ENCODE measurements at regions not wholly inside any gene's neighbourhood (a gene's known extent, or its start where the extent isn't known, plus 50 kb on each side); places are given as distances from the start of the nearest gene placed in this dataset.
"Not testable (repeated sequence)": the region's sequence is repeated elsewhere in the genome, so short reads cannot be mapped to it uniquely, and the experiment has no call there.

DNA sequence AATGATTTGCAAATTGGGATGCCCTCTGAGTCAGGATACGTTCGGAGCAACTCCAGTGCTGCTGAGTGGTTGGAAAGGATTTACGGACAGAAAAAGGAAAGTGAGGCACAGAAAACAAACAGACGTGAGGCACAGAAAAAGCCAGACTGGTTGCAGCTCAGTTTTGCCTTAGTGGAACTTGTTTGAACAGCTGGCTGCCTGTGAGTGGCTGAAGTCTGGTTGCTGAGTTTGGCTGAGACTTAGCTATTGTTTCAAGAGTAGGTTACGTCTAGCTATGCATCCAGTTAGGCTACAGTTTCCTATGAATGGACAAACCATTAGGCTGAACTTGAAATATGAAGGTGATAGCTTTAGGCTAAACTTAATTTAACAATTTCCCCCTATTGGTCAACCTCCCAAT lies 256.6 kb downstream of the VAPA start:
- DNase-seq = no peak

DNA sequence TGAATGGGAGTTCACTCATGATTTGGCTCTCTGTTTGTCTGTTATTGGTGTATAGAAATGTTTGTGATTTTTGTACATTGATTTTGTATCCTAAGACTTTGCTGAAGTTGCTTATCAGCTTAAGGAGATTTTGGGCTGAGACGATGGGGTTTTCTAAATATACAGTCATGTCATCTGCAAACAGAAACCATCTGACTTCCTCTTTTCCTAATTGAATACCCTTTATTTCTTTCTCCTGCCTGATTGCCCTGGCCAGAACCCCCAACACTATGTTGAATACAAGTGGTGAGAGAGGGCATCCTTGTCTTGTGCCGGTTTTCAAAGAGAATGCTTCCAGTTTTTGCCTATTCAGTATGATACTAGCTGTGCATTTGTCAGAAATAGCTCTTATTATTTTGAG lies 261.5 kb downstream of the VAPA start:
- not testable (repeated sequence) for DNase-seq

DNA sequence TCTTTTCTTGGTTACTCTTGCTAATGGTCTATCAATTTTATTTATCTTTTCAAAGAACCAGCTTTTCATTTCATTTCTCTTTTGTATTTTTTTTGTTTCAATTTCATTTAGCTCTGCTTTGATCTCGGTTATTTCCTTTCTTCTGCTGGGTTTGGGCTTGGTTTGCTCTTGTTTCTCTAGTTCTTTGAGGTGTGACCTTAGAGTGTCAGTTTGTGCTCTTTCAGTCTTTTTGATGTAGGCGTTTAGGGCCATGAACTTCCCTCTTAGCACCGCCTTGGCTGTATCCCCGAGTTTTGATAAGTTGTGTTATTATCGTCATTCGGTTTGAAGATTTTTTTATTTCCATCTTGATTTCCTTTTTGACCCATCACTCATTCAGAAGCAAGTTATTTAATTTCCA lies 265.5 kb downstream of the VAPA start:
- DNase-seq = not testable (repeated sequence)

DNA sequence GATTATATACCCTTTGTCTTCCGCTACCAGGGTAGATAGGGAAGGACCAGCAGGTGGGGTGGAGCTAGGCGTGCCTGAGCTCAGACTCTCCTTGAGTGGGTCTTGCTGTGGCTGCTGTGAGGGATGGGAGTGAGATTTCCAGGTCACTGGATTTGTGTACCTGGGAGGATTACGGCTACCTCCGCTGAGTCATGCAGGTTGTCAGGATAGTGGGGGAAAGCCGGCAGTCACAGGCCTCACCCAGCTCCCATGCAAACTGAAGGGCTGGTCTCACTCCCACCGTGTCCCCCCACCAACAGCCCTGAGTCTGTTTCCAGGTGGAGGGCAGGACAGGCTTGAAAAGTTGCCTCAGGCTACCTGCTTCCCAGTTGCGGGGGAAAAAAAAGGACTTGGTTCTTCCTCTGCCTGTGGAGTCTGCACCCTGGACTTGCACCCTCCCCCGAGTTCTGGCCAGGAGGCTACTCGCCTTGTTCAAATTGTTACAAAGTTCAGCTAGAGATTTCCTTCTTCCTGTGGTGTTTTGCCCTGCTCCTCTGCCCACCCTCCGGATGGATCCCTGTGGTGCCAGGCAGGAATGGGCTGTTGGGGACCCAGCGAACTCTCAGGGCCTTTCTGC lies 268.3 kb downstream of the VAPA start:
- DNase-seq = no peak

DNA sequence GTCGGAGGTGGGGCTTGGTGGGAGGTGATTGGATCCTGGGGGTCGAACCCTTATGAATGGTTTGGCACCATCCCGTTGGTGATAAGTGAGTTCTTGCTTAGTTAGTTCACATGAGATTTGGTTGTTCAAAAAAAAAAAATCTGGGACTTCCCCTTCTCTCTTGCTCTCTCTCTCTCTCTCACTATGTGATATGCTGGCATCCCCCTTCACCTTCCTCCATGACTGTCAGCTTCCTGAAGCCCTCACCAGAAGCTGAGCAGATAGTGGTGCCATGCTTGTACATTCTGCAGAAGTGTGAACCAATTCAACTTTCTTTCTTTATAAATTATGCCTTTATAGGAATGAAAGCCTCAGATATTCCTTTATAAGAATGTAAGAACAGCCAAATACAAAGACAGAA lies 269.7 kb upstream of the APCDD1 start:
- no peak for DNase-seq

DNA sequence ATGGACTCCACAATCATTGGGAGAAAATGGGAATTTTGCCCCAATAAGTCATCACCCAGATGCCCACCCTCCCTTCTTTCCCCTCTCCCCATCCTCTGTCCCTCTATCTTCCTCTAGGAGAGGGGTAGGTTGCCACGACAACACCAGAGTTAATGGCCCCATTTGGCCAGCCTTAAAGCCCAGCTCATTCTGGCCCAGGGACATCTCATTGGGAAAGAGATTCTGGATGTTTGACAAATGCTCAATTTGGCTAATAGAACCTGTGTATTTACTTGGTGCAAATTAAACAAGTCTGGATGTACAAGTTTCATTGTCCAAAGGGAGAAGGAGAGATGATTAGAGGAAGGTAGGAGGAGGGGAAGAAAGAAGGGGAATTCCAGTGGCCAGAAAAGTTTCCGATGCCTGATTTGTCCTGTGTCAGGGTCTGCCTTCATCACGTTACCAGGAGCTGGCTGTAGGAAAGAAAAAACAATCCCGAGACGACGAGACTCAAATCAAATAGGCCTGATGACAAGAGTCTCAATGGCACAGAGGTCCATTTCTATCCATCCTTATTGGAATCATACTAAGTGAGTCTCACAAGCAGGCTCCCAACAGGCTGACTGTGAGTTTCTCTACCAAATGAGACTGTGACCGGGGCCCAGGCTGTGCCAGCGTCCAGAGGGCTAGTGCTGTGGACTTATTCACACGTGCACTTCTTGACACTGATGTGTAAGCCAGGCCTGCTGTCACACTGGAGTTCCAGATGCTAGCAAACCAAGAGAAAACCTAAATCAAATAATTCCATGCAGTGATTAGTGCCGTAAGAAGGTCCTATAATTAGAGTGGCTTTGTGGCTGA lies 265.2 kb upstream of the APCDD1 start:
- no peak for DNase-seq

DNA sequence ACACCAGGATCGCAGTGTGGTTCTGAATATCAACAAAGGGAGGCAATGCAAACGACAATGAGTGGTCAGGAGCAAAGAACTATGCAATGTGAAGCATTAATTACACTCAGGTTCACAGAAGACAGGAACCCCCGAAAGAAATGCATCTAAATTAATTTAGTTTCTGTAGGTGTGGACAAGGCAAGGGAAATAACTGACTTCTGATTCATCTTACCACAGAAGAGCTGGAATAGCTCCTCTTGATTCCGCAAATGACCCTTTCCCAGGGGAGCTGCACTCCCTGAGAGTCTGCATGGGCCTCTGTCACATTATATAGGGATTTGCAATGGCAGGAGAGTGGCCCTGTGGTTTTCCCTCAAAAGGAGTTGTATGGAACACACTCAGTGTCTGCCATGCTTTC lies 263.9 kb upstream of the APCDD1 start:
- DNase-seq = no peak

DNA sequence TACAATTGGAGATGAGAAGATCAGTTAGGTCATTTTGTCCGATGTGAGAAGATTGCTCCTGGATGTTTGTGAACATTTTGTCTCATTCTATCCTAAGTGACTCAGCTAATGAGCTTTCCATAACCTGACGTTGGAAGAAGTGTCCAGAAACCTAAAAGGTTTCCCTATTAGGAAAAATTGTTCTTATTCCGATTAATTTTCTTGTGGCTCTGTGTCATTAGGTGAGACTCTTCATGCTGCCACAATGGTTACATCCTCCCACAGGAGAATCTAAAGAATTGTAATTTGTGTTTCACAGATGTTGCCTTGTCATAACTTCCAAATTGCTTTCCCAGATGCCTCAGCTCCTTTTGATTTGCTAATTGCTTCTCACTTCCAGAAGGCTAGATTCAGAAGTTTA lies 261.0 kb upstream of the APCDD1 start:
- DNase-seq = no peak

DNA sequence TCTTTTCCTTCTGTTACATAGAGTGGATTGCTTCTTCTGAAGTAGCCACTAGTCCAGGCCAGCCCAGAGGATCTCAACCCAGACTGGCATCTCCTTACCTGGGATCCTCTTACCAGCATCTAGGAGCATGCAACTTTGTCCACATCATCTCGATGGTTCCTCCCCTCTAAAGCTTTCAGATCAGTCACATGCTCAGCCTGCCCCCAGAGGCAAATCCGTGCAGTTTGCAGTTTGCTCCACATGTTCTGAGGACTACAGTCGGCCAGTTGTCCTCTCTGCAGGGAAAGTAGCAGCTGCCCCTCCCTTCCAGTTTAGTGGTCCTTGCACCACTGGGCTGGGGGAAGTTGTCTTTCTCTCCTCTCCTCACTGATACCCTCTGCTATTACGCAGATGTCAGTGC lies 259.8 kb upstream of the APCDD1 start:
- DNase-seq = no peak

DNA sequence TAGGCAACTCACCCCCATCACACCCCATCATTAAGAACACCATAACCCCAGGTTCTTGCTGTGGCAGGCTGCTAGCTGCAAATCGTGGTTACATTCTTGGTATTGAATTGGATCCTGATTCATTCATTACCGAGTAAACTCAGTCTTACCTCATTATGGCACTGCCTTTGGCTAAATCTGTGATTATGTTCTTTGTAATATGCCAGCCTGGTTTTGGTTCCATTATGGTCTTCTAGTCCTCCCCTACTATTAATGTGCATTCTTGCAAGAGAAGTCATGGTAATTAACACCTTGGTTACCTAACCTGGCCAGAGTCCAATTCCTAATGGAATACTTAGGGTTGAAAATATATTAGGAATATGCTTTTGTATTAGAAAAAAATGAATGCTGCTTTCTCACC lies 258.9 kb upstream of the APCDD1 start:
- DNase-seq = no peak

DNA sequence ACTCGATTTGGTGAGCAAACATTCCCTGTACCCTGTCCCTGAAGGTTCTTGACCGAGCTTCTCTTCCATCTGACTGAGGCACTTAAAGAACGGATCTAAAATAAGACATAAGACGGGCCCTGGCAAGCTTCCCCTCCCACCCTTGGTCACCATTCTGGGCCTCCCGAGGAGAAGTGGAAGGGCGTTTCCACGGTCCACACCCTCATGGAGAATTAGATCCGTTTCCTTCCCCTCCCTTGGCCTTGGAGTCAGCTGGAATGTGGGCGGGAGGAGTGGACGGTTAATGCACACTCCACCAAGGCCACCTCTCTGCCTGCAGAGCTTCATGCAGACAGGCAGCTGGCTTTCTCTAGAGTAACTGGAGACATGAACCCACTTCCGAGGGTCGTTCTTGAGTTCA lies 257.3 kb upstream of the APCDD1 start:
- DNase-seq = no peak

DNA sequence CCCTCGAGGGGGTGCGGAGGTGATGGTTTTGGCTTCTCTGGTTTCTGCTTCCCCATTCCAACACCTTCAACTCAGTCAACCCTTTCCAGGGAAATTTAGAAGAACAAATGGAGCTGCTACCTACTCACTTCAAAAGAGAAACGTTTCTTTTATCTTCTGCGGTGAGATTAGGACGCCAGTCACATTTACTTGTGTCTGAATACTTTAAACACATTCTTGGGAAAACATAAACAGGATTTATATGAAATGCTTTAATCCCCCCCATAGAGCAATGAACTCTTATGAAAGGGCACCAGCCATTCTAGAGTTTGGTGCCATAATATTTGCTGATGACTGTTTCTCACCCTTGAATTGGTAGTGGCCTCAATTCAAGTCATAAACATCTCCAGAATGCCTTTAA lies 253.2 kb upstream of the APCDD1 start:
- DNase-seq = no peak

DNA sequence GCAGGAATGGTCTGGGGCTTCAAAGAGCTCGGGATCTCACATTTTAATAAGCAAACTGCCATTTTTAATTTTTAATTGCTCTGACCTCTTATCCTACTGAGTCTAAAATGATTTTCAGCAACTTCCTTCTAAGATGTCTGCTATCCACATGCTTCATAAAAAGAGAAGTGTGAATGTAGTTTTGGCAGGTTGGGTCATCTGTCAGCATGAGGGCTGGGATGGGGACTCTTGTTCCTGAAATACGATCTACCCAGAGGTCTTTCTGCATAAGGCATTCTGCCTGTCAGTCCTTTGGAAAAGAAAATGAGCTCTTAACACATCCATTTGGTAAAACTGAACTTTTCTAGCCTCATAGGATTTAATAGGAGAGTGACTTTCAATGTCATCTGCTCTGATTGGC lies 252.8 kb upstream of the APCDD1 start:
- no peak for DNase-seq

DNA sequence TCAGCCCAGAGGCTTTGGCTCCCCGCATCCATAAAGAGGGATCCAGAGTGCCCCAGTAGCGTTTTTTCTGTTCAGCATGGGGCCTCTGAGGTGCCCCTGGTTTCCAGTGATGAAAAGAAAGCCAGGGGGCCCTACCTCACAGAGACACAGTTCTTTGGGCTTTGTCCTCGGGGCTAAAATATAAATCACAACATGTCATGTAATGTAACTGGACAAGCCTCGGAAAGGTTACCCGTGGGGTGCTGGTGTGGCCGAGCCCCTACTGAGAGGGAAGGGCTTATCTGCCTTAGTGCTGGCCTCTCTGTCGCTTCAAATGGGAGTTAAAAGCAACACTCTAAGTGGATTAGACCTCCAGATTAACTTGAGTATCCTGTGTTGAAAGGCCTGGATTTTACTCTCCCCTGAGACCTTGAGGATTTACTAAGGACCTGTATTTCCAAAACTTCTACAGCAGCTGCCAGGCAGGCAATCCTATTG lies 251.6 kb upstream of the APCDD1 start:
- no peak for DNase-seq

DNA sequence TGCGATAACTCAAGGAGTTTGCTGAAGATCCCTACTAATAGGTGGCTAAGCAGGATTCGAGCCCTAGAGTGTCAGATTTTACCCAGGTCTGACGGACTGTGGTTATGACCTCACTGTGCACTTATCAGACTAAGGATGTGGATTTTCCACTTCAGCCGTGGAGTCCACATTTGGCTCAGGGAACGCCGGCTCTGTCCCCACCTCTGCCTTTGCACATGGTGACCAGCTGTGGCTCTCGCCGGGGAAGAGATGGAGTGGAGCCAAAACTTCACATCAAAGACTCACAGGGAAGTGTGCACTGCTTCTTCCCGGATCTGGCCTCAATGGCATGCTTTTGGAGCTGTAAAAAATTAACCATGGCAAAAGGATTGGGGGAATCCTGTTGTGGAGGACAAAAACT lies 249.3 kb upstream of the APCDD1 start:
- DNase-seq = no peak

DNA sequence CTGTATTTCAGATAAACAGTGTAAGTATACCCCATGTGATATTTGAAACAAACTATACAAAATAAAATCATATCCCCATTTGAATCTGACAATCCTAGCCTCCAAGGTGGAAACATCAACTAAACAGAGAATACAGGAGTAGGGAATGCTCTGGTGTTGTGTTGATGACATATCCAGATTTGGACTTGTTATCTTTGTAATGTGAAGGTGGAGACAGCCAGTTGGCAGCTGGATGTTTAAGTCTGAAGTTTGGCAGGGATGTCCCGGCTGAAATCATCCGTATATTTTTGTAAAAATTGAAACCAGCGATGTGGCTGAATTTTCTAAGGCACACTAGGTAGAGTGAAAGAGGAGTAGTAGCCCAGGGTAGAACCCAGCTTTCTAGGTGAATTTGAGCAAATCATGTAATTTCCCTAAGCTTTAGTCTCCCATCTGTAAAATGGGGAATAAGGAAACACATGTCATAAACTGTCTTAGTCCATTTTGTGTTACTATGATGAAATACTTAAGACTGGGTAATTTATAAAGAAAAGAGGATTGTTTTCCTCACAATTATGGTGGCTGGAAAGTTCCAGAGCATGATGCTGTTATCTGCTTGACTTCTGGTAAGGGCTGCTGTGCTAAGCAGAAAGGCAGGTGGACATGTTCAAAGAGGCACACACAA lies 246.6 kb upstream of the APCDD1 start:
- DNase-seq = peak; percentile 61

DNA sequence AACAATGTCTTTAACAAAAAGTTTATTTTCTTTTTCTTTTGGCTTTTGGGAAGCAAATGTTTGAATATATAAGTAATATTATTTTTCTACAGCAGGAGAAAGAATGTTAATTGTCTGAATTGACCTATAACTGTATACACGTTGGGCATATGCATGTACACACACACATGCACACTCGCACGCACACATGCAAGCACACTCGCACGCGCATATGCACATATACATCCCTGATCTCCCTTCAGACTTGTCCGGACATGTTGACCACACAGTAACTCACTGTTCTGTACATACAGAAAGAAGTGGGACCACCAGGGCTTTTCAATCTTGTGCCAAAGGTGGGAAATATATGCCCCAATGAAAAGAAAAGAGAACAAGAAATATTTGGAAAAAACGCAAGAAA lies 245.1 kb upstream of the APCDD1 start:
- DNase-seq = no peak

DNA sequence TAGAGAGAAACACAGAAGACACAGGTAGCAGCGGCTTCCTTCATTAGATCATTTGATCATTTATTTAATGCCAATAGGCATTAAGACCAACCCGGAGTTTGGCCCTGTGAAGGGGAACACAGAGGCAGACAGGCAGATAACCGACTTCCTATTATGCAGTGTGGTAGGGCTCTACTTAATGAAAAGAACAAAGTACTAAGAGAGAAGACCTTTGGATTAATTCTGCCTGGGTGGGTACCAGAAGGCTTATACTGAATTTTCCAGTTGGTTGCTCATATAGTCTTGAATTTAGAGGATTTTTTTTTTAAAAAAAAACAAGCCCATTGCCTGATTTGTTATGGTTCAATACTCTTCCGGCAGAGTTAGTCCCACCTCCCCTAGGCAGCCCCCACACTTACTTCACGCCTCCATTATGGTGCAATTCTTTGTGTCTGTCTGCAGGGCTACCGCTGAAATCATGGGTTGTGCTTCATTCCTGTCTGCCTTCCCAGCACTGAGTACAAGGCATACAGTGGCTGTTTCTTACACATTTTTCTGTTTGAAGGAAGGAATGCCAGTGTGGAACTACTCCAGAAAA lies 244.3 kb upstream of the APCDD1 start:
- DNase-seq = no peak

DNA sequence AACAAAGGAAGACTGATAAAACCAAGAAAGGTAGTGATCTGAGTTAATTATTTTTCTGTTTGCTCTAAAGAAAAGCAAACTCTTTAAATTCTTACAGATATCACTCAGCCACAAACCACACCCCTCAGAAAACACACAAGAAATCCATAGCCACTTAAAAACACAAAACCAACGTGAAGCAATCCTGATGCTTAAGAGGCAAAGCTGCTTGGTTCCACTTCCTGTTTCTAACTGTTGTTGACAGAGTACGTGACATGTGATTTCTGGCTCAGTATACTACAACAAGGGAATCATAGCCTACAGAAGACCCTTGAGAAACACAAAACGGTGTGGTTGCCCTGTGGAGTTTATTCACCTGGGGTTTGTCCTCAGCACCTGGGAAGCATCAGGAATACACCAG lies 240.9 kb upstream of the APCDD1 start:
- peak; percentile 20 for DNase-seq

DNA sequence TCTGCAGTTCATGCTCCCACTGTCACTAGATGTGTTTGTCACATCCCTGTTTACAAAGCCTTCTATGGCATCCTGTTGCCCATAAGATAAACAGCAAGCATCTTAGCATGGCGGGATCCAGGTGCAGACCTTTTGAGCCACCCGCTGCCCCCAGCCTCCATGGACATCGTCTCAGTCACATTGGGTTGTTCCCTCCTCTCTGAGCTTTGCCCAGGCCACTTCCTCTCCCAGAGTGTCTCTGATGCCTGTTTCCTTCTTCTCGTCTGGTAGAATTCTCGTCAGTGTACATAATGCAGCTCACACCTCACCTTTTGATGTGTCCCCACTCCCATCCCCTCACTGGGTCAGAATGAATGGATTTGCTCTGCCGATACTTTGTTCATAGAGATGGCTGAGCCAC lies 239.0 kb upstream of the APCDD1 start:
- DNase-seq = no peak

DNA sequence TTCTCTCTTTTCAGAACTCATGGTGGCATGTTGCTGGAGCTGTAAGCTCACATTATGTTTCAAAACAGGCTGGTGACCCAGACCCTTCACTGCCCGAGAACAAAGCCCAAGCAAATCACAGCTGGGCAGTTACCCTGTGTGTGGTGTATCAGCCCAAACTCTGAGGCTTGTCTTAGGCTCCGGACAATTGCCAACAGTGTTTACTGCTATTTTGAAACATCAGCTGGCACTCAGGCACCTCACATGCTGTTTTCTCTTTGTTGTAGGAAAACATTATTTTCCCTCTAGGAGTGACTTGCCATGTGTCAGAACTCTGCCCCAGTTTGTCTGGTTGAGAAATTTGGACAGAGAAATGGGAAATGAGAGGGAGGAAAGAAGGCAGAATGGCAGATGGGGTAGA lies 237.6 kb upstream of the APCDD1 start:
- no peak for DNase-seq

DNA sequence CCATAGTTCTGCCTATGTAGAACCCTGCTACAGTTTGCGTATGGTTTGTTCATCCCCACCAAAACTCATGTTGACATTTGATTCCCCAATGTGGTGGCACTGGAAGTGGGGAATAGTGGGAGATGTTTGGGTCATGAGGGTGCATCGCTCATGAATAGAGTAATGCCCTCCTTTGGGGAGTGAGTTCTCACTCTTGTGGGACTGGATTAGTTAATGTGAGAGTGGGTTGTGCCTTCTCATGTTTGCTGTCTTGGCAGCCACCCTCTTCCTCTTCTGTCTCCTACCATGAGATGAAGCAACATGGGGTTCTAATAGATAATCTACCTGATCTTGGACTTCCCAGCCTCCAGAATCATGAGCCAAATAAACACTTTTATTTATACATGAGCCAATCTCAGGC lies 237.2 kb upstream of the APCDD1 start:
- DNase-seq = no peak

DNA sequence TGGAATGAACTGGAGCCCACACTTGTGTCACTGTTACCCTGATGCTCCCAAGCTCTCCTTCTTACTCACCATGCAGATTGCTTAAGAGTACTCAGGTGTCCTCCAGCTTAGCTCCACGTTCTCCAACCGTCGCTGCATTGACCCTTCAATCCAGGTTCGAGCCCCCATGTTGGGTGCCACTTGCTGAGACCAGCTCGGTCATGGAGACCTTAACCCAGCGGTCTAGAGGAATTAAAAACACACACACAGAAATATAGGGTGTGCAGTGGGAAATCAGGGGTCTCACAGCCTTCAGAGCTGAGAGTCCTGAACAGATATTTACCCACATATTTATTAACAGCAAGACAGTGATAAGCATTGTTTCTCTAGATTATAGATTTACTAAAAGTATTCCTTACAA lies 229.1 kb upstream of the APCDD1 start:
- no peak for DNase-seq

Measured in skin of body (tissue), 1 donor.